ENCODE measurements at regions not wholly inside any gene's neighbourhood (a gene's known extent, or its start where the extent isn't known, plus 50 kb on each side); places are given as distances from the start of the nearest gene placed in this dataset.

- no peak overlapping the region for H3K4me3 ChIP-seq (ENCODE audit: low read depth, low read length)
- DNase-seq (ENCODE audit: low read depth, low spot score), result no peak
- in situ Hi-C loops (cut with HindIII; ENCODE audit: low sequenced_read_pairs), result no loop called here
- TF ChIP-seq CTCF (IDR thresholded peaks at IDR 0.05; ENCODE audit: low read depth, low read length), result no peak
Observed at GRCh38 chr16:54360681-54361080, 74.1 kb upstream of the IRX3 start.

DNA sequence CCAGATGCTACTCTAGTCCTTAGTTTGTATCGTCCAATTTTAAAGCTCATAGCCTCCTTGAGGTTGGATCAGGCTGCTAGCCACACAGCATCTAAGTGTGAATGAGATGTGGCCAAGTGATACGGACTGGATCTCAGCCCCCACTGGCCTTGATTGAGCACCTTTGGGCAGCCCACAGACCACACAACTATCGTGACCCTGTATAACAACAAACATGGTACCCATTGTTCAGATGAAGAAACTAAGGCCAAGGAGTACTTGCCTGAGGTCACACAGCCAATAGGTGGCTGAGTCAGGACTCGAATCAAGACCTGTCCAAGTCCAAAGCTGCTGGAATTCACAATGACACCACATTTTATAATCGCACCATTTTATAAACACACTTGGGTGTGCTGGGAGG, 73.0 kb upstream of the IRX3 start:
- no peak for TF ChIP-seq CTCF (IDR thresholded peaks at IDR 0.05; ENCODE audit: low read depth, low read length)
- in situ Hi-C loops (cut with HindIII; ENCODE audit: low sequenced_read_pairs), result no loop called here
- no peak for DNase-seq (ENCODE audit: low read depth, low spot score)
- no peak overlapping the region for H3K4me3 ChIP-seq (ENCODE audit: low read depth, low read length)

- no peak for TF ChIP-seq CTCF (IDR thresholded peaks at IDR 0.05; ENCODE audit: low read depth, low read length)
- in situ Hi-C loops (cut with HindIII; ENCODE audit: low sequenced_read_pairs), result no loop called here
- no peak overlapping the region for H3K4me3 ChIP-seq (ENCODE audit: low read depth, low read length)
Observed at GRCh38 chr16:54359081-54359480, 72.5 kb upstream of the IRX3 start.

DNA sequence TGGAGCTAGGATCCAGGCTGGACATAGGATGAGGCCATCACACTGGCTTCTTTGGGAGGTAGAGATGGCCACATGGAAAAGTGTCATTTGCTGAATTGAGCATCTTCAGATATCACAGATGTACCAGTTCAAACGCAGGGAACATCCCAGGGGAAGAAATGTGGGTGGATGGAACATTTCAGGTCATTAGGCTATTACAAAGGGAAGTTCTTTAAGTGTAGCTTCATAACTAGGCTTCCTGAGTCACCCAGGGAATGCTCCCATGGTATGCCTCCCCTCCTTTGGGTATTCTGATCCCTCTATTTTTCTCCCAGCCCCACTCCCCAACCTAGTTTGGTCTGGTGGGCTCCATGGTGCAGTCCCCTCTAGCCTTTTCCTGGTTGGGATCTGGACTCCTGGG, 69.8 kb upstream of the IRX3 start:
- H3K4me3 ChIP-seq (ENCODE audit: low read depth, low read length), result no peak overlapping the region
- in situ Hi-C loops (cut with HindIII; ENCODE audit: low sequenced_read_pairs), result no loop called here

More at GRCh38 chr16:54359081-54359480, 72.5 kb upstream of the IRX3 start:
- no peak for DNase-seq (ENCODE audit: low read depth, low spot score)

DNA sequence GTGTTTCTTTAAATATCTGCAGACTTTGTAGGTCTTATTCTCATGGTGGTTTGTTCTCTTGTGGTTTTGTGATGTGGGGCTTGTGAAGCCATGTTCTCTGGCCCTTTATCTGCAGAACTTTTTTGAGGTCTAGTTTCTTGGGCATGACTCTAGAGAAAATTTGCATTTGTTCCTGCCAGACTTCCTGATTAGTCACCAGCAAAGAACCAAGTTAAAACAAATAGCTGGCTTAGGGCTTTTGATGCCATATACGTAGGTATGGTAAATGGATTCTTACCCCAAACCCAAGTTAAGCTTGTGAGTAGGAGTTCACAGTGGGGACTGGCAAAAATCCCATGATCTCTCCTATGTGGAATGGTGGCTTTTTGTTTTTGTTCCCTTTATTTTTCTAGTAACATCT, 68.7 kb upstream of the IRX3 start:
- in situ Hi-C loops (cut with HindIII; ENCODE audit: low sequenced_read_pairs), result no loop called here
- no peak overlapping the region for H3K4me3 ChIP-seq (ENCODE audit: low read depth, low read length)
- no peak for TF ChIP-seq CTCF (IDR thresholded peaks at IDR 0.05; ENCODE audit: low read depth, low read length)
- peak; percentile 95 for DNase-seq (ENCODE audit: low read depth, low spot score)

More for the DNA sequence above, 69.8 kb upstream of the IRX3 start:
- TF ChIP-seq CTCF (IDR thresholded peaks at IDR 0.05; ENCODE audit: low read depth, low read length), result no peak
- DNase-seq (ENCODE audit: low read depth, low spot score), result no peak

DNA sequence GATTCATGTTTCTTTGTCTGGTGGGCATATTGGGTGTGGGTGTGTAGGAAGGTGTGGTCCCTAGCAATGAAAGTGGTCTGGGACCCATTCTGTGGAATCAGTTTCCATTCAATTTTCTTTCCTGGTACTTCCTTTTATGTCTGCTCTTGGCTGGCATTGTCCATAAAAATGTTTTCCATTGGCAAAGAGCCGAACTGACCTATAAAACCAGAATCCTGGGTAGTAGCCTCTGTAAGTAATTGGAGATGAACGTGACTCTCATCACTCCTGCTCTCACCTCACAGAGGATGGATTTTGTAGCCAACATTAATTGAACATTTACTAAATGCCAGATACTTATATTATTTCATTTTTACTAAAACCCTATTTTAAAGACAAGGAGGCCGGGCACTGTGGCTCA, 66.5 kb upstream of the IRX3 start:
- no peak for TF ChIP-seq CTCF (IDR thresholded peaks at IDR 0.05; ENCODE audit: low read depth, low read length)
- H3K4me3 ChIP-seq (ENCODE audit: low read depth, low read length), result no peak overlapping the region
- DNase-seq (ENCODE audit: low read depth, low spot score), result no peak
- in situ Hi-C loops (cut with HindIII; ENCODE audit: low sequenced_read_pairs), result no loop called here

GRCh38 chr16:54351171-54351570, 64.6 kb upstream of the IRX3 start:
- no peak overlapping the region for H3K4me3 ChIP-seq (ENCODE audit: low read depth, low read length)
- in situ Hi-C loops (cut with HindIII; ENCODE audit: low sequenced_read_pairs), result no loop called here
- TF ChIP-seq CTCF (IDR thresholded peaks at IDR 0.05; ENCODE audit: low read depth, low read length), result no peak
- no peak for DNase-seq (ENCODE audit: low read depth, low spot score)

All from astrocyte of the spinal cord (primary cell).